ENCODE measurements at regions not wholly inside any gene's neighbourhood (a gene's known extent, or its start where the extent isn't known, plus 50 kb on each side); places are given as distances from the start of the nearest gene placed in this dataset.
A peak's percentile ranks its signal among the peaks of the same experiment; 100 is the strongest.

GRCh38 chr11:69559181-69559580 lies 77.7 kb downstream of the LINC01488 start:
- TF ChIP-seq POLR2AphosphoS5 (IDR thresholded peaks at IDR 0.05) = no peak
- no peak for TF ChIP-seq POLR2A (IDR thresholded peaks at IDR 0.05)
- no peak for TF ChIP-seq EP300 (IDR thresholded peaks at IDR 0.05)
- TF ChIP-seq CTCF (IDR thresholded peaks at IDR 0.05) = no peak
- H3K36me3 ChIP-seq = no peaks in the 10 kb centered on the region
- DNase-seq (no peak), ATAC-seq (ENCODE audit: low FRiP score in 2 of 2) (no peak)
- H3K9me3 ChIP-seq = peaks cover 0 to 3% (median 0%) of the 10 kb centered on the region in 4 donors
- no peaks in the 10 kb centered on the region for H3K27me3 ChIP-seq
- no peak overlapping the region for H3K27ac ChIP-seq
- H3K4me1 ChIP-seq = no peaks in the 10 kb centered on the region
- H3K4me3 ChIP-seq = no peak overlapping the region
- WGBS, 2 donors = 86% methylated on average over 5 of the region's 5 CpGs

GRCh38 chr11:69560141-69560790 lies 78.8 kb downstream of the LINC01488 start:
- Histone ChIP-seq H3K36me3 (no peaks in the 10 kb centered on the region), H3K4me1 (no peaks in the 10 kb centered on the region), H3K27me3 (no peaks in the 10 kb centered on the region), H3K9me3 (peaks cover 0 to 3% (median 0%) of the 10 kb centered on the region in 4 donors), H3K4me3 (no peak overlapping the region), H3K27ac (no peak overlapping the region)
- DNase-seq = no peak
- no peak for TF ChIP-seq CTCF (IDR thresholded peaks at IDR 0.05)
- no peak for TF ChIP-seq EP300 (IDR thresholded peaks at IDR 0.05)
- no peak for TF ChIP-seq POLR2A (IDR thresholded peaks at IDR 0.05)
- TF ChIP-seq POLR2AphosphoS5 (IDR thresholded peaks at IDR 0.05) = no peak
- 92 to 95% methylated on average over 4 of the region's 4 CpGs for WGBS, 2 donors
- no peak for ATAC-seq (ENCODE audit: low FRiP score in 2 of 2)

GRCh38 chr11:69562302-69562701 lies 78.7 kb upstream of the CCND1 start:
- no peak for TF ChIP-seq POLR2AphosphoS5 (IDR thresholded peaks at IDR 0.05)
- no peak for TF ChIP-seq EP300 (IDR thresholded peaks at IDR 0.05)
- no peak for TF ChIP-seq CTCF (IDR thresholded peaks at IDR 0.05)
- TF ChIP-seq POLR2A (IDR thresholded peaks at IDR 0.05) = no peak
- no peak for ATAC-seq (ENCODE audit: low FRiP score in 2 of 2)
- no peak overlapping the region for H3K4me3 ChIP-seq
- no peaks in the 10 kb centered on the region for H3K27me3 ChIP-seq
- peaks cover 0 to 3% (median 0%) of the 10 kb centered on the region in 4 donors for H3K9me3 ChIP-seq
- H3K4me1 ChIP-seq = no peaks in the 10 kb centered on the region
- WGBS, 2 donors = 94% methylated on average over 4 of the region's 4 CpGs
- no peak overlapping the region for H3K27ac ChIP-seq
- DNase-seq = no peak
- H3K36me3 ChIP-seq = no peaks in the 10 kb centered on the region

GRCh38 chr11:69562816-69563215 lies 78.1 kb upstream of the CCND1 start:
- no peaks in the 10 kb centered on the region for H3K36me3 ChIP-seq
- no peak for DNase-seq
- H3K27ac ChIP-seq = no peak overlapping the region
- peak in 1 of 2 donors; percentile 24 for ATAC-seq (ENCODE audit: low FRiP score in 2 of 2)
- 63 to 87% methylated on average over 2 to 4 of the region's 4 CpGs for WGBS, 2 donors
- H3K27me3 ChIP-seq = no peaks in the 10 kb centered on the region
- H3K9me3 ChIP-seq = peaks cover 0 to 3% (median 0%) of the 10 kb centered on the region in 4 donors
- no peaks in the 10 kb centered on the region for H3K4me1 ChIP-seq
- no peak overlapping the region for H3K4me3 ChIP-seq
- TF ChIP-seq POLR2A (IDR thresholded peaks at IDR 0.05) = no peak
- no peak for TF ChIP-seq CTCF (IDR thresholded peaks at IDR 0.05)
- TF ChIP-seq POLR2AphosphoS5 (IDR thresholded peaks at IDR 0.05) = no peak
- TF ChIP-seq EP300 (IDR thresholded peaks at IDR 0.05) = no peak

- H3K36me3 ChIP-seq = no peaks in the 10 kb centered on the region
- no peaks in the 10 kb centered on the region for H3K4me1 ChIP-seq
- DNase-seq (no peak), ATAC-seq (ENCODE audit: low FRiP score in 2 of 2) (no peak)
- 92% methylated on average over 4 of the region's 4 CpGs for WGBS, 2 donors
- TF ChIP-seq POLR2AphosphoS5 (IDR thresholded peaks at IDR 0.05) (no peak), POLR2A (IDR thresholded peaks at IDR 0.05) (no peak), CTCF (IDR thresholded peaks at IDR 0.05) (no peak), EP300 (IDR thresholded peaks at IDR 0.05) (no peak)
- H3K27me3 ChIP-seq = no peaks in the 10 kb centered on the region
- H3K27ac ChIP-seq = no peak overlapping the region
- H3K4me3 ChIP-seq = no peak overlapping the region
- peaks cover 0 to 3% (median 0%) of the 10 kb centered on the region in 4 donors for H3K9me3 ChIP-seq
These were observed 77.7 kb upstream of the CCND1 start for GRCh38 chr11:69563306-69563705.
